Right lobe of liver (tissue), 6 donors: ENCODE measurements at regions not wholly inside any gene's neighbourhood (a gene's known extent, or its start where the extent isn't known, plus 50 kb on each side); places are given as distances from the start of the nearest gene placed in this dataset.
"Not testable (repeated sequence)": the region's sequence is repeated elsewhere in the genome, so short reads cannot be mapped to it uniquely, and the experiment has no call there.

ENCODE experiments used
- ATAC-seq, 4 donors: fragments of 200-7000 bp; cut with Tn5 transposase; one replicate each; pipeline ENCODE4 v1.9.1; 2020; ENCODE audit warnings: mild to moderate bottlenecking in 4 of 4, moderate library complexity in 4 of 4
- DNase-seq, 3 donors: peaks; one replicate each; pipeline ENCODE4 v3.0.0-alpha.2; 2020
- H3K27ac ChIP-seq, 3 donors: fragments of 200-600 bp; one replicate each; pipeline ENCODE4 v1.8.0; 2022
- H3K27me3 ChIP-seq, 2 donors: fragments of 200-600 bp; one replicate each; pipeline ENCODE4 v1.8.0; 2022
- H3K36me3 ChIP-seq, 4 donors: fragments of 200-600 bp; sonication (generic) in 1 of 4; one replicate each; pipeline versions ENCODE4 v1.5.1 to v1.8.0; 2017 to 2022; ENCODE audit warnings: control low read depth in 1 of 4
- H3K4me1 ChIP-seq, 4 donors: fragments of 200-600 bp; sonication (generic) in 1 of 4; one replicate each; pipeline versions ENCODE4 v1.5.1 to v1.8.0; 2017 to 2022; ENCODE audit warnings: control low read depth in 1 of 4
- H3K4me3 ChIP-seq, 3 donors: fragments of 200-600 bp; one replicate each; pipeline ENCODE4 v1.8.0; 2022
- H3K9me3 ChIP-seq, 4 donors: fragments of 200-600 bp; sonication (generic) in 1 of 4; one replicate each; pipeline versions ENCODE4 v1.5.1 to v1.8.0; 2017 to 2022; ENCODE audit warnings: control low read depth in 1 of 4
- CTCF ChIP-seq, 4 donors: fragments of 200-600 bp in 3 of 4; fragments of 450-650 bp in 1 of 4; IDR thresholded peaks; one replicate each; pipeline versions ENCODE4 v1.5.1 to v1.8.0; 2016 to 2022; ENCODE audit warnings: antibody characterized with exemption in 4 of 4, mild to moderate bottlenecking in 2 of 4
- POLR2A ChIP-seq: fragments of 450-650 bp; IDR thresholded peaks from one replicate; pipeline ENCODE4 v1.6.1; 2017; ENCODE audit warnings: antibody characterized with exemption, mild to moderate bottlenecking
- WGBS: methylation state at CpG from one replicate; pipeline ENCODE4 v1.1.6; 2018; ENCODE audit warnings: low coverage, low lambda C conversion rate; ENCODE audit not compliant: insufficient coverage; ENCODE audit errors: missing lambda C conversion rate; 5-methylcytosine and 5-hydroxymethylcytosine counted together
- intact Hi-C, 2 donors: fragments of 100-400 bp; cut with DNase I; formaldehyde crosslinking; loops; one replicate each; pipeline versions ENCODE4 v1.11.2 to v1.14.1; 2022
- donor health status: DM: no; HTN: yes; CAD: no.
- donor health status: DM: no; HTN: no; CAD: no.
- donor health status: DM: no; HTN: no; CAD: no.
- donor health status: DM: no; HTN: yes; CAD: no.
- donor health status: DM: no; HTN: yes; CAD: no.

DNA sequence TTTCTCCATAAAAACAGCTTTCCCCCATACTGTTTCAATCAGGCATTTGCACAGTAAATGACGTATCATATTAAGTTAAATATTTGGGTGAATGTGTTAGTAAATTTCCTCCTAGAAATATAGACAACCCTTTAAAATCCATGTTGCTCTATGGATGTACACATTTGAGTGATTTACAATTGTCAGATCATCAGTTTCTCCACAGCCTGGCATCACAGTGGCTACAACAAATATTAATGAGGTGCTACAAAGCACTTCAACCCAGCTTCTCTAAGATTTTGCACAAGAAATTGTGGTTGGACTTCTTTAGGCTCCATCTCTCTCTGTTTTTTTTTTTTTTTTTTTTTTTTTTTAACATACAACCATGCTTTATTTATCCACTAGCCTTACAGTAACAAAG lies 584.4 kb upstream of the AMELY start:
- no peak overlapping the region for H3K4me3 ChIP-seq
- no peak overlapping the region for H3K27ac ChIP-seq
- TF ChIP-seq POLR2A (no peak), CTCF (IDR thresholded peaks at IDR 0.05) (no peak)
- intact Hi-C loops: no loop called here
- ATAC-seq (no peak), DNase-seq (no peak)
- no CpG with 5 or more reads among the region's 1 CpG for WGBS
- no peaks in the 10 kb centered on the region for H3K27me3 ChIP-seq
- no peaks in the 10 kb centered on the region for H3K9me3 ChIP-seq
- H3K4me1 ChIP-seq: no peaks in the 10 kb centered on the region
- H3K36me3 ChIP-seq: no peaks in the 10 kb centered on the region

DNA sequence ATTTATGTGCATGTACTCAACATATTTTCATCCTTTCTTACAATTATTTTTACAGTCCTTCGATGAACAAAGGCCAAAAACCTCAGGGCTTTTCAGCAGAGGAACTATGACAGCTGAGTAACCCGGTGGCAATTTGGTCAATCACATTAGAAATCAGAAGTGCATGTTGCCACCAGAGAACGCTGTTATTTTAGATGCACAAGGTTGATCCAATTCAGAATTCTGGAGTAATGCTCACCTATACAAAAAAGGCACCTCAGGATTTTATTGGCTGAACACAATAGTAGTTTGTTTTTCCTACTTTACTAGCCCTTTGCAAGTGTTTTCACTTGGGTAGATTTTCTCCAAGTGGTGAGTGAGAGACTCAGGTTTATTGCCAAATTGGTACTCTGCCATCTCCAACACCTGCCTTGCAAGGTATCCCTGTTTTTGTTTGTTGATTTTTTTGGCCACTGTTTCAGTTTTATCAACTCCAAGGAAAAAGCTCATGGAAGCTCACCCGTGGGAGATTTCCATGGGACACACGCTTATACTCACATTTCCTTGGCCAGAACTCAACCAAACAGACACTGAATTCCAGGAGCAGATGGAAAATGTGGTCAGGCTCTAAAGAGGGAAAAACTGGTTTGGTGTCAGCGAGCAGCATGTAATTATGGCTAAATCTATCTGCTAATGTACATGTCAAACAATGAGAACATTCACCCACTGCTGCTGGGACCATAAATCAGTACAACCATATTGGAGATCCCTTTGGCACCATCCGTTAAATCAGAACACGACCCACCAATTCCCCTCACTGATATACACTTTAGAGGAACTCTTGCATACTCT lies 573.1 kb upstream of the AMELY start:
- H3K9me3 ChIP-seq, ATAC-seq, DNase-seq, H3K36me3 ChIP-seq, H3K4me1 ChIP-seq, intact Hi-C loops, H3K4me3 ChIP-seq, H3K27me3 ChIP-seq, H3K27ac ChIP-seq: not testable (repeated sequence)
- WGBS: no CpG with 5 or more reads among the region's 8 CpGs

- H3K4me3 ChIP-seq: no peak overlapping the region
- no peaks in the 10 kb centered on the region for H3K9me3 ChIP-seq
- no peaks in the 10 kb centered on the region for H3K4me1 ChIP-seq
- H3K27me3 ChIP-seq: no peaks in the 10 kb centered on the region
- no peak for DNase-seq
- intact Hi-C loops: no loop called here
- WGBS: no CpG with 5 or more reads among the region's 10 CpGs
- no peaks in the 10 kb centered on the region for H3K36me3 ChIP-seq
- H3K27ac ChIP-seq: no peak overlapping the region
- ATAC-seq: peak in 1 of 4 donors; percentile 46
- TF ChIP-seq CTCF (IDR thresholded peaks at IDR 0.05): no peak
- TF ChIP-seq POLR2A: no peak
Measured at GRCh38 chrY:7471976-7472375, 560.4 kb upstream of the AMELY start.

DNA sequence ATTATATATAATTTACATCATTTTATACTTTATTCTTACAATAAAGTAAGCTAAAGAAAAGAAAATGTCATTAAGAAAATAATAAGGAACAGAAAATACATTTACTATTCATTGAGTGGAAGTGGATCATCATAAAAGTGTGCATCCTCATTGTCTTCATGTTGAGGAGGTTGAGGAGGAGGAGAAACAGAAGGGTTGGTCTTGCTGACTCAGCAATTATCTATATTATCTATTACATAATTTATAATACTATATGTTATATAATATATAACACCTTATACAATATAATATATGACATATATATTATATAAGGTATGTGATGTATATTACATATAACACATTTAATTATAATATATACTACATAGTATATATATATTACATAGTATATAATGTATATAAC lies 558.5 kb upstream of the AMELY start:
- DNase-seq (no peak), ATAC-seq (no peak)
- Histone ChIP-seq H3K4me1 (no peaks in the 10 kb centered on the region), H3K27me3 (no peaks in the 10 kb centered on the region), H3K36me3 (no peaks in the 10 kb centered on the region), H3K27ac (no peak overlapping the region), H3K4me3 (no peak overlapping the region), H3K9me3 (no peaks in the 10 kb centered on the region)
- intact Hi-C loops: no loop called here
- TF ChIP-seq CTCF (IDR thresholded peaks at IDR 0.05) (no peak), POLR2A (no peak)

- H3K36me3 ChIP-seq: no peaks in the 10 kb centered on the region
- H3K9me3 ChIP-seq: no peaks in the 10 kb centered on the region
- H3K27me3 ChIP-seq: no peaks in the 10 kb centered on the region
- H3K4me3 ChIP-seq: no peak overlapping the region
- no peak for TF ChIP-seq CTCF (IDR thresholded peaks at IDR 0.05)
- no peak for TF ChIP-seq POLR2A
- DNase-seq: no peak
- no peak for ATAC-seq
- H3K4me1 ChIP-seq: no peaks in the 10 kb centered on the region
- no CpG with 5 or more reads among the region's 4 CpGs for WGBS
- H3K27ac ChIP-seq: no peak overlapping the region
- intact Hi-C loops: no loop called here
Measured at GRCh38 chrY:7468951-7469745, 557.6 kb upstream of the AMELY start.
